ENCODE measurements at regions not wholly inside any gene's neighbourhood (a gene's known extent, or its start where the extent isn't known, plus 50 kb on each side); places are given as distances from the start of the nearest gene placed in this dataset.

- Histone ChIP-seq H3K14ac (ENCODE audit: low read length) (no peak overlapping the region), H3K23ac (ENCODE audit: low read length) (no peak overlapping the region), H3K4me1 (ENCODE audit: control insufficient read depth in 1 of 2, insufficient read depth in 2 of 2, low read length in 2 of 2) (peaks cover 0 to 4% of the 10 kb centered on the region in 2 experiments), H3K79me1 (ENCODE audit: low read length) (no peaks in the 10 kb centered on the region), H3K4me3 (ENCODE audit: low read depth, low read length) (no peak overlapping the region), H3K79me2 (ENCODE audit: control insufficient read depth, insufficient read depth, low read length, poor library complexity) (no peaks in the 10 kb centered on the region), H2AK5ac (ENCODE audit: low read length) (no peak overlapping the region), H2BK12ac (ENCODE audit: low read length) (no peak overlapping the region), H3K4me2 (ENCODE audit: low read length) (no peak overlapping the region), H4K91ac (ENCODE audit: low read depth, low read length) (no peak overlapping the region), H3K9me3 (ENCODE audit: insufficient read depth, low read depth, low read length) (peaks cover 7% of the 10 kb centered on the region), H2BK5ac (ENCODE audit: low read depth, low read length, poor library complexity) (no peak overlapping the region), H3K27ac (ENCODE audit: low read depth, low read length) (no peak overlapping the region), H2AFZ (ENCODE audit: insufficient read depth, low read length, poor library complexity) (no peak overlapping the region), H2BK120ac (ENCODE audit: insufficient read depth, low read length, poor library complexity) (no peak overlapping the region), H4K12ac (ENCODE audit: low read depth, low read length) (no peak overlapping the region), H3K9ac (ENCODE audit: low read length) (no peak overlapping the region), H4K8ac (ENCODE audit: low read depth, low read length) (no peak overlapping the region), H3K36me3 (ENCODE audit: control insufficient read depth in 1 of 2, insufficient read depth in 2 of 2, low read length in 2 of 2) (no peaks in the 10 kb centered on the region), H3K27me3 (ENCODE audit: insufficient read depth, low read length) (no peaks in the 10 kb centered on the region), H3K18ac (ENCODE audit: low read length) (no peak overlapping the region), H3K4ac (ENCODE audit: low read depth, low read length) (no peak overlapping the region)
- no peak for DNase-seq
- WGBS (ENCODE audit: extremely low coverage, insufficient coverage, insufficient read length): no CpG with 5 or more reads among the region's 1 CpG
These were observed 234.5 kb downstream of the EMP1 start for GRCh38 chr12:13431041-13431440.

DNA sequence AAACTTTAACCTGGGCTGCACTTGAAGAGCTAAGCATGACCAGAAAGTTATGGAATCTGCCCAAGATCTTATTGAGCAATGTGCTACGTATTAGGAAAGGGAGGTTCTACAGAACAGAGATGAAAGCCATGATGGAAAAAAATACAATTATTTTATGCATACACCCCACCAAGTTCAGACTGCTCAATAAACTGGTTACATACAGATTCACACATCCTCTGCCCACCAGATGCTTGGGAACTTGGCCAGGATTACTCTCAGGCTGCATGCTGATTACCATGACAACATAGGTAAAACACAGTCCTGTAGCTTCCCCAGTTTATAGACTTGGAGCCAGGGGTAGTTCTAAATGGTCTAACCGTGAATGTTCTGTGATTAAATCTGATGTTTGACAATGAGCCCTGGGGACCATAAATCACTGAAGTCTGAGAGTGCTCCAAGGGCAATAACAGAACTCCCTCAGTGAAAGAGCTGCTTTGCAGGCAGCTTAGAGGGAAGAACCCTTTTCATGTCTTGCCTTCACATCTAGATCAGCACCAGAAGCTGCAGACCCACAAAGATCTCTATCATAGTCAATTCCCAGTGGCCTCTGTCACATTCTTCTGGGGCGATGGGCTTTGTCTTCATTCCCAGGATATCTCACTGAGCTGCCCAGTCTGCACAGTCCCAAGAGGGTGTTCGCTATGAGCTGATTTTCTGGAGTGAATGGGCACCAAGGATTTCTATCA is 232.2 kb downstream of the EMP1 start:
- H4K91ac ChIP-seq (ENCODE audit: low read depth, low read length): no peak overlapping the region
- no peak overlapping the region for H4K8ac ChIP-seq (ENCODE audit: low read depth, low read length)
- no peak for DNase-seq
- H3K4me3 ChIP-seq (ENCODE audit: low read depth, low read length): no peak overlapping the region
- H3K79me1 ChIP-seq (ENCODE audit: low read length): no peaks in the 10 kb centered on the region
- H3K14ac ChIP-seq (ENCODE audit: low read length): no peak overlapping the region
- H2BK12ac ChIP-seq (ENCODE audit: low read length): no peak overlapping the region
- peaks cover 0 to 4% of the 10 kb centered on the region in 2 experiments for H3K4me1 ChIP-seq (ENCODE audit: control insufficient read depth in 1 of 2, insufficient read depth in 2 of 2, low read length in 2 of 2)
- no peak overlapping the region for H2AFZ ChIP-seq (ENCODE audit: insufficient read depth, low read length, poor library complexity)
- H2AK5ac ChIP-seq (ENCODE audit: low read length): no peak overlapping the region
- no CpG with 5 or more reads among the region's 4 CpGs for WGBS (ENCODE audit: extremely low coverage, insufficient coverage, insufficient read length)
- H3K23ac ChIP-seq (ENCODE audit: low read length): no peak overlapping the region
- no peak overlapping the region for H2BK120ac ChIP-seq (ENCODE audit: insufficient read depth, low read length, poor library complexity)
- H3K9ac ChIP-seq (ENCODE audit: low read length): no peak overlapping the region
- H3K9me3 ChIP-seq (ENCODE audit: insufficient read depth, low read depth, low read length): peaks cover 7% of the 10 kb centered on the region
- H3K36me3 ChIP-seq (ENCODE audit: control insufficient read depth in 1 of 2, insufficient read depth in 2 of 2, low read length in 2 of 2): no peaks in the 10 kb centered on the region
- no peak overlapping the region for H4K12ac ChIP-seq (ENCODE audit: low read depth, low read length)
- H2BK5ac ChIP-seq (ENCODE audit: low read depth, low read length, poor library complexity): no peak overlapping the region
- no peak overlapping the region for H3K4ac ChIP-seq (ENCODE audit: low read depth, low read length)
- H3K4me2 ChIP-seq (ENCODE audit: low read length): no peak overlapping the region
- H3K27me3 ChIP-seq (ENCODE audit: insufficient read depth, low read length): no peaks in the 10 kb centered on the region
- H3K18ac ChIP-seq (ENCODE audit: low read length): no peak overlapping the region
- no peak overlapping the region for H3K27ac ChIP-seq (ENCODE audit: low read depth, low read length)
- no peaks in the 10 kb centered on the region for H3K79me2 ChIP-seq (ENCODE audit: control insufficient read depth, insufficient read depth, low read length, poor library complexity)

- Histone ChIP-seq H3K36me3 (ENCODE audit: control insufficient read depth in 1 of 2, insufficient read depth in 2 of 2, low read length in 2 of 2) (no peaks in the 10 kb centered on the region), H2AK5ac (ENCODE audit: low read length) (no peak overlapping the region), H3K9ac (ENCODE audit: low read length) (no peak overlapping the region), H2BK12ac (ENCODE audit: low read length) (no peak overlapping the region), H3K23ac (ENCODE audit: low read length) (no peak overlapping the region), H2BK120ac (ENCODE audit: insufficient read depth, low read length, poor library complexity) (no peak overlapping the region), H4K91ac (ENCODE audit: low read depth, low read length) (no peak overlapping the region), H3K79me2 (ENCODE audit: control insufficient read depth, insufficient read depth, low read length, poor library complexity) (no peaks in the 10 kb centered on the region), H3K27ac (ENCODE audit: low read depth, low read length) (no peak overlapping the region), H3K4me1 (ENCODE audit: control insufficient read depth in 1 of 2, insufficient read depth in 2 of 2, low read length in 2 of 2) (peaks cover 0 to 4% of the 10 kb centered on the region in 2 experiments), H3K79me1 (ENCODE audit: low read length) (no peaks in the 10 kb centered on the region), H2BK5ac (ENCODE audit: low read depth, low read length, poor library complexity) (no peak overlapping the region), H3K18ac (ENCODE audit: low read length) (no peak overlapping the region), H3K4ac (ENCODE audit: low read depth, low read length) (no peak overlapping the region), H3K4me2 (ENCODE audit: low read length) (no peak overlapping the region), H3K14ac (ENCODE audit: low read length) (no peak overlapping the region), H3K4me3 (ENCODE audit: low read depth, low read length) (no peak overlapping the region), H4K12ac (ENCODE audit: low read depth, low read length) (no peak overlapping the region), H4K8ac (ENCODE audit: low read depth, low read length) (no peak overlapping the region), H3K27me3 (ENCODE audit: insufficient read depth, low read length) (no peaks in the 10 kb centered on the region), H2AFZ (ENCODE audit: insufficient read depth, low read length, poor library complexity) (no peak overlapping the region), H3K9me3 (ENCODE audit: insufficient read depth, low read depth, low read length) (peaks cover 5% of the 10 kb centered on the region)
- no peak for DNase-seq
- WGBS (ENCODE audit: extremely low coverage, insufficient coverage, insufficient read length): no CpG with 5 or more reads among the region's 3 CpGs
These were observed 229.2 kb downstream of the EMP1 start for GRCh38 chr12:13425766-13426165.

GRCh38 chr12:13422291-13422690 is 225.8 kb downstream of the EMP1 start:
- H4K91ac ChIP-seq (ENCODE audit: low read depth, low read length): no peak overlapping the region
- no peak overlapping the region for H2BK5ac ChIP-seq (ENCODE audit: low read depth, low read length, poor library complexity)
- H3K79me2 ChIP-seq (ENCODE audit: control insufficient read depth, insufficient read depth, low read length, poor library complexity): no peaks in the 10 kb centered on the region
- H3K36me3 ChIP-seq (ENCODE audit: control insufficient read depth in 1 of 2, insufficient read depth in 2 of 2, low read length in 2 of 2): no peaks in the 10 kb centered on the region
- no peak overlapping the region for H2AK5ac ChIP-seq (ENCODE audit: low read length)
- WGBS (ENCODE audit: extremely low coverage, insufficient coverage, insufficient read length): no CpG with 5 or more reads among the region's 2 CpGs
- H3K27me3 ChIP-seq (ENCODE audit: insufficient read depth, low read length): no peaks in the 10 kb centered on the region
- H3K18ac ChIP-seq (ENCODE audit: low read length): no peak overlapping the region
- no peak overlapping the region for H3K4ac ChIP-seq (ENCODE audit: low read depth, low read length)
- H2BK12ac ChIP-seq (ENCODE audit: low read length): no peak overlapping the region
- peaks cover 1% of the 10 kb centered on the region for H3K9me3 ChIP-seq (ENCODE audit: insufficient read depth, low read depth, low read length)
- no peak overlapping the region for H2BK120ac ChIP-seq (ENCODE audit: insufficient read depth, low read length, poor library complexity)
- no peak overlapping the region for H4K12ac ChIP-seq (ENCODE audit: low read depth, low read length)
- no peak overlapping the region for H3K4me2 ChIP-seq (ENCODE audit: low read length)
- no peak overlapping the region for H4K8ac ChIP-seq (ENCODE audit: low read depth, low read length)
- H2AFZ ChIP-seq (ENCODE audit: insufficient read depth, low read length, poor library complexity): no peak overlapping the region
- no peak overlapping the region for H3K27ac ChIP-seq (ENCODE audit: low read depth, low read length)
- H3K4me3 ChIP-seq (ENCODE audit: low read depth, low read length): no peak overlapping the region
- no peaks in the 10 kb centered on the region for H3K79me1 ChIP-seq (ENCODE audit: low read length)
- H3K4me1 ChIP-seq (ENCODE audit: control insufficient read depth in 1 of 2, insufficient read depth in 2 of 2, low read length in 2 of 2): peaks cover 0 to 4% of the 10 kb centered on the region in 2 experiments
- H3K9ac ChIP-seq (ENCODE audit: low read length): no peak overlapping the region
- no peak overlapping the region for H3K14ac ChIP-seq (ENCODE audit: low read length)
- no peak for DNase-seq
- no peak overlapping the region for H3K23ac ChIP-seq (ENCODE audit: low read length)
